H1 (cell line): ENCODE measurements at regions not wholly inside any gene's neighbourhood (a gene's known extent, or its start where the extent isn't known, plus 50 kb on each side); places are given as distances from the start of the nearest gene placed in this dataset.

Experiments
- CTCF ChIA-PET: fragments of 300-600 bp; sonication (Branson Sonifier 250); formaldehyde crosslinking; loops from one replicate; lab custom pipeline; 2021; ENCODE audit not compliant: partially characterized antibody; lab: Charles Lee
- POLR2A ChIA-PET: fragments of 300-600 bp; sonication (Branson Sonifier 250); formaldehyde crosslinking; loops from one replicate; lab custom pipeline; 2021; ENCODE audit warnings: inconsistent platforms; ENCODE audit not compliant: partially characterized antibody; lab: Charles Lee
- DNase-seq, 2 experiments: peaks; one replicate each; pipeline versions ENCODE4 v3.0.0 to v3.0.0-alpha.2; 2010 to 2022; ENCODE audit warnings: low spot score in 2 of 2, low read depth in 1 of 2, mixed read lengths in 1 of 2
- FAIRE-seq: peaks from 2 replicates; lab custom pipeline; 2011; peaks lifted over from hg19 to GRCh38; lab: Jason Lieb, UNC
- H2AFZ ChIP-seq: 2 replicates; pipeline ENCODE4 v1.8.1; 2012; ENCODE audit warnings: low read length, inconsistent platforms
- H2AK5ac ChIP-seq: 2 replicates; pipeline ENCODE4 v1.6.1; 2013; ENCODE audit warnings: low read depth, low read length
- H2BK120ac ChIP-seq: replicated peaks from 2 replicates; pipeline ENCODE3; 2013; ENCODE audit warnings: low read depth, low read length, inconsistent platforms
- H2BK12ac ChIP-seq: 2 replicates; pipeline ENCODE4 v1.6.1; 2013; ENCODE audit warnings: low read depth, low read length
- H2BK15ac ChIP-seq: 2 replicates; pipeline ENCODE4 v1.6.1; 2013; ENCODE audit warnings: low read length
- H2BK20ac ChIP-seq: 2 replicates; pipeline ENCODE4 v1.6.1; 2013; ENCODE audit warnings: low read length
- H2BK5ac ChIP-seq: 2 replicates; pipeline ENCODE4 v1.6.1; 2013; ENCODE audit warnings: low read depth, low read length
- H3K14ac ChIP-seq: 2 replicates; pipeline ENCODE4 v1.6.1; 2013; ENCODE audit warnings: inconsistent platforms; ENCODE audit not compliant: insufficient read length
- H3K18ac ChIP-seq: 2 replicates; pipeline ENCODE4 v1.6.1; 2013; ENCODE audit warnings: low read length; ENCODE audit errors: extremely low read depth
- H3K23ac ChIP-seq: 2 replicates; pipeline ENCODE4 v1.6.1; 2013; ENCODE audit warnings: inconsistent platforms; ENCODE audit not compliant: insufficient read length
- H3K23me2 ChIP-seq: 2 replicates; pipeline ENCODE4 v1.6.1; 2013; ENCODE audit warnings: low read depth, low read length
- H3K27ac ChIP-seq: 2 replicates; pipeline ENCODE4 v1.6.1; 2011; ENCODE audit warnings: low read depth, low read length, inconsistent platforms
- H3K27me3 ChIP-seq, 4 experiments: replicated peaks in 1 of 4; 1 replicate in 1 of 4; 2 replicates in 3 of 4; pipeline versions ENCODE4 v1.6.1 to v1.8.1; 2011 to 2013; ENCODE audit warnings: low read length in 3 of 4, mild to moderate bottlenecking in 3 of 4, inconsistent platforms in 2 of 4, mixed read lengths in 2 of 4, moderate library complexity in 1 of 4; ENCODE audit not compliant: control insufficient read depth in 3 of 4, insufficient read depth in 3 of 4; ENCODE audit errors: extremely low read depth in 1 of 4
- H3K36me3 ChIP-seq, 4 experiments: 2 replicates each; pipeline versions ENCODE4 v1.6.1 to v1.8.1; 2011 to 2013; ENCODE audit warnings: mild to moderate bottlenecking in 4 of 4, low read length in 3 of 4, moderate library complexity in 2 of 4, control low read depth in 1 of 4, inconsistent platforms in 1 of 4; ENCODE audit not compliant: insufficient read depth in 4 of 4, control insufficient read depth in 2 of 4
- H3K4ac ChIP-seq: replicated peaks from 2 replicates; pipeline ENCODE3; 2013; ENCODE audit warnings: low read length, low read depth, mixed read lengths, inconsistent platforms; ENCODE audit not compliant: insufficient read length
- H3K4me1 ChIP-seq, 4 experiments: replicated peaks in 1 of 4; 1 replicate in 1 of 4; 2 replicates in 3 of 4; pipeline versions ENCODE4 v1.6.1 to v1.8.1; 2011 to 2013; ENCODE audit warnings: low read length in 3 of 4, inconsistent platforms in 2 of 4, mixed read lengths in 1 of 4; ENCODE audit not compliant: insufficient read depth in 4 of 4, control insufficient read depth in 3 of 4
- H3K4me2 ChIP-seq, 2 experiments: 2 replicates each; pipeline versions ENCODE4 v1.6.1 to v1.8.1; 2011 to 2013; ENCODE audit warnings: low read depth in 2 of 2, low read length in 2 of 2, control low read depth in 1 of 2, inconsistent platforms in 1 of 2, mild to moderate bottlenecking in 1 of 2; ENCODE audit not compliant: insufficient read depth in 1 of 2
- H3K4me3 ChIP-seq, 4 experiments: fragments of 200-600, 300-600 bp in 1 of 4; sonication (generic), shearing (Covaris generic), sonication (Bioruptor Twin) in 1 of 4; 2 replicates each; pipeline versions ENCODE4 v1.5.1 to v1.8.1; 2011 to 2016; ENCODE audit warnings: low read length in 4 of 4, low read depth in 3 of 4, control low read depth in 2 of 4, inconsistent platforms in 2 of 4, mild to moderate bottlenecking in 2 of 4, mixed read lengths in 1 of 4, moderate library complexity in 1 of 4; ENCODE audit not compliant: insufficient read depth in 2 of 4; ENCODE audit errors: extremely low read depth in 1 of 4
- H3K56ac ChIP-seq: replicated peaks from 2 replicates; pipeline ENCODE3; 2013; ENCODE audit warnings: low read depth, mild to moderate bottlenecking, mixed read lengths, low read length, inconsistent platforms; ENCODE audit not compliant: insufficient read length
- H3K79me1 ChIP-seq: 2 replicates; pipeline ENCODE4 v1.6.1; 2013; ENCODE audit warnings: low read depth, low read length, control low read depth
- H3K79me2 ChIP-seq, 2 experiments: 2 replicates each; pipeline versions ENCODE4 v1.6.1 to v1.8.1; 2012 to 2013; ENCODE audit warnings: low read length in 2 of 2, mild to moderate bottlenecking in 2 of 2, inconsistent platforms in 1 of 2; ENCODE audit not compliant: insufficient read depth in 2 of 2, control insufficient read depth in 1 of 2
- H3K9ac ChIP-seq, 4 experiments: replicated peaks in 1 of 4; 1 replicate in 1 of 4; 2 replicates in 3 of 4; pipeline versions ENCODE4 v1.6.1 to v1.8.1; 2011 to 2013; ENCODE audit warnings: low read depth in 3 of 4, low read length in 3 of 4, control low read depth in 2 of 4, mild to moderate bottlenecking in 2 of 4, moderate library complexity in 2 of 4, inconsistent platforms in 1 of 4; ENCODE audit errors: extremely low read depth in 1 of 4
- H3K9me3 ChIP-seq, 2 experiments: 2 replicates each; pipeline versions ENCODE4 v1.6.1 to v1.8.1; 2012 to 2013; ENCODE audit warnings: mild to moderate bottlenecking in 2 of 2, moderate library complexity in 2 of 2, control low read depth in 1 of 2, inconsistent platforms in 1 of 2, low read depth in 1 of 2, low read length in 1 of 2, mixed read lengths in 1 of 2; ENCODE audit not compliant: insufficient read depth in 2 of 2
- H4K20me1 ChIP-seq, 2 experiments: replicated peaks in 1 of 2; 2 replicates each; pipeline versions ENCODE3 to v1.8.1; 2011 to 2013; ENCODE audit warnings: inconsistent platforms in 2 of 2, low read length in 2 of 2, mild to moderate bottlenecking in 1 of 2; ENCODE audit not compliant: insufficient read depth in 2 of 2, control insufficient read depth in 1 of 2
- H4K5ac ChIP-seq: 2 replicates; pipeline ENCODE4 v1.6.1; 2013; ENCODE audit warnings: low read length, low read depth, mixed read lengths, inconsistent platforms; ENCODE audit not compliant: insufficient read length
- H4K8ac ChIP-seq: 2 replicates; pipeline ENCODE4 v1.8.0; 2013; ENCODE audit warnings: mild to moderate bottlenecking, moderate library complexity, low read length, inconsistent platforms; ENCODE audit not compliant: insufficient read depth; ENCODE audit errors: extremely low read depth
- H4K91ac ChIP-seq: replicated peaks from 2 replicates; pipeline ENCODE3; 2013; ENCODE audit warnings: low read length, mixed read lengths, inconsistent platforms; ENCODE audit not compliant: insufficient read length
- CBX5 ChIP-seq: fragments of 300-800, 300-1000 bp; sonication (generic); IDR thresholded peaks from 2 replicates; pipeline ENCODE4 v1.7.1; 2016; ENCODE audit warnings: antibody characterized with exemption, low read length, low read depth
- HDAC2 ChIP-seq, 2 experiments: fragments of 300-600 bp in 1 of 2; sonication (generic) in 1 of 2; IDR thresholded peaks; 2 replicates each; pipeline ENCODE4 v1.6.1; 2011 to 2012; ENCODE audit warnings: low read depth in 2 of 2, low read length in 2 of 2, mild to moderate bottlenecking in 2 of 2, moderate library complexity in 2 of 2, borderline replicate concordance in 1 of 2, inconsistent platforms in 1 of 2
- SUZ12 ChIP-seq: fragments of 200-600 bp; sonication (generic); IDR thresholded peaks from 2 replicates; pipeline ENCODE4 v1.6.1; 2012; ENCODE audit warnings: mild to moderate bottlenecking, inconsistent platforms, low read length, moderate library complexity, mixed read lengths
- TEAD4 ChIP-seq: IDR thresholded peaks from 2 replicates; pipeline ENCODE4 v1.6.1; 2012; ENCODE audit warnings: low read depth, low read length, inconsistent platforms, mixed read lengths
- WGBS, 2 experiments: shearing (Covaris generic) in 1 of 2; methylation state at CpG; one replicate each; pipeline versions ENCODE4 v1.1.6 to v1.1.7; 2013 to 2015; ENCODE audit warnings: low lambda C conversion rate in 2 of 2, mixed read lengths in 2 of 2, inconsistent platforms in 1 of 2, low coverage in 1 of 2, missing lambda C conversion rate in 1 of 2; ENCODE audit not compliant: insufficient replicate concordance in 2 of 2, insufficient coverage in 1 of 2, insufficient read length in 1 of 2; ENCODE audit errors: extremely low coverage in 1 of 2, missing lambda C conversion rate in 1 of 2; 5-methylcytosine and 5-hydroxymethylcytosine counted together

DNA sequence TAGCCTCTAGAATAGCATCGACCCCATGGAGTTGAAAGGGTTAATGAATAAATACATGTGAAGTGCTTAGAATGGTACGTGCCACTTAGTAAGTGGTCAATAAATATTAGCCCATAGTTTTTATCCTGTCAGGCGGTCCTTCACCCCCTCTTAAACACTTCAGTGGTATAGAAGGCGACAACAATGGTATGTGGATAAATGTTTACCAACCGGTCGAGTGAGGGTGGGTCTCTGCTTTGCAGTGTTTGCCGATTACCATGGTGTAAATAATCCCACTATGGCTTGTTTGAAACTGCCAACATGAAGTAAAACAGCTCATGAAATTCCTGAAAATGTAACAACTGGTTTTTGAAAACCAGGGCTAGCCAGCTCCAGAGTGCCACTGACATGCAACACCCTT lies 541.2 kb downstream of the BUD13 start:
- no peak overlapping the region for H2BK120ac ChIP-seq
- H2AK5ac ChIP-seq: no peak overlapping the region
- peaks cover 0 to 7% (median 2%) of the 10 kb centered on the region in 4 experiments; a peak in 3 of 7 replicates for H3K4me1 ChIP-seq
- FAIRE-seq (no peak), DNase-seq (no peak)
- H2BK5ac ChIP-seq: no peak overlapping the region
- H4K91ac ChIP-seq: no peak overlapping the region
- H3K79me1 ChIP-seq: no peaks in the 10 kb centered on the region
- no peaks in the 10 kb centered on the region; a peak in 1 of 7 replicates for H3K27me3 ChIP-seq
- H3K56ac ChIP-seq: no peak overlapping the region
- H3K23ac ChIP-seq: no peak overlapping the region
- TF ChIP-seq TEAD4: no peak
- no peak for TF ChIP-seq CBX5
- TF ChIP-seq SUZ12: no peak
- TF ChIP-seq HDAC2 (IDR thresholded peaks at IDR 0.05; ENCODE audit: borderline replicate concordance in 1 of 2, low read depth in 2 of 2, low read length in 2 of 2): no peak
- WGBS, 2 experiments: 87% methylated on average over 7 of the region's 7 CpGs; no CpG with 5 or more reads in 1 of the 2 experiments
- H3K79me2 ChIP-seq: no peaks in the 10 kb centered on the region
- no peak overlapping the region for H4K8ac ChIP-seq
- no peak overlapping the region for H2BK15ac ChIP-seq
- no peak overlapping the region for H3K18ac ChIP-seq
- H3K4me3 ChIP-seq: no peak overlapping the region
- no peak overlapping the region for H2BK12ac ChIP-seq
- H4K5ac ChIP-seq: no peak overlapping the region
- POLR2A ChIA-PET: no interaction called here
- H2AFZ ChIP-seq: no peak overlapping the region
- no peaks in the 10 kb centered on the region for H3K9me3 ChIP-seq
- no peak overlapping the region for H2BK20ac ChIP-seq
- CTCF ChIA-PET: interaction anchor here (0.6 to 16.0 kb wide), 4 partner anchors 15 to 451 kb away, joined by 3 to 162 read pairs (median 3); no protein-coding TSS in a partner anchor
- no peak overlapping the region for H3K14ac ChIP-seq
- no peak overlapping the region for H3K27ac ChIP-seq
- H3K4me2 ChIP-seq: no peak overlapping the region
- H4K20me1 ChIP-seq: peaks cover 0 to 4% of the 10 kb centered on the region in 2 experiments
- H3K23me2 ChIP-seq: no peaks in the 10 kb centered on the region
- H3K36me3 ChIP-seq: no peaks in the 10 kb centered on the region
- H3K9ac ChIP-seq: no peak overlapping the region
- no peak overlapping the region for H3K4ac ChIP-seq
